GM18868 (cell line): ENCODE measurements at regions not wholly inside any gene's neighbourhood (a gene's known extent, or its start where the extent isn't known, plus 50 kb on each side); places are given as distances from the start of the nearest gene placed in this dataset.

ENCODE experiments used
- ATAC-seq: cut with Tn5 transposase; IDR thresholded peaks from one replicate; pipeline ENCODE4 v1.9.1; 2021; ENCODE audit warnings: mild to moderate bottlenecking, moderate library complexity; ENCODE audit not compliant: unreplicated experiment

GRCh38 chr2:59560769-59561168 is 992.7 kb downstream of the BCL11A start:
- ATAC-seq = no peak

DNA sequence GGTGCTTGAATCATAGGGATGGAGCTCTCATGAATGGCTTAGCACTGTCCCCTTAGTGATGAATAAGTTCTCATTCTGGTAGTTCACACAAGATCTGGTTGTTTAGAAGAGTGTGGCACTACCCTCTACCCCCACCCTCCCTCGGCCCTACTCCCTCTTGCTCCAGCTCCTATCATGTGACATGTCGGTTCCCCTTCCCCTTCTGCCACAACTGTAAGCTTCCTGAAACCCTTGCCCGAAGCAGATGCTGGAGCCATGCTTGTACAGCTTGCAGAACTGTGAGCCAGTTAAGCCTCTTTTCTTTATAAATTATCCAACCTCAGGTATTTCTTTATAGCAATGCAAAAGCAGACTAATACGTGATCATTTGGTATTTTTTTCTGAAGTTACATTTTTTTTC is 1012.6 kb downstream of the BCL11A start:
- no peak for ATAC-seq

GRCh38 chr2:59538398-59538911 is 1015.0 kb downstream of the BCL11A start:
- no peak for ATAC-seq

DNA sequence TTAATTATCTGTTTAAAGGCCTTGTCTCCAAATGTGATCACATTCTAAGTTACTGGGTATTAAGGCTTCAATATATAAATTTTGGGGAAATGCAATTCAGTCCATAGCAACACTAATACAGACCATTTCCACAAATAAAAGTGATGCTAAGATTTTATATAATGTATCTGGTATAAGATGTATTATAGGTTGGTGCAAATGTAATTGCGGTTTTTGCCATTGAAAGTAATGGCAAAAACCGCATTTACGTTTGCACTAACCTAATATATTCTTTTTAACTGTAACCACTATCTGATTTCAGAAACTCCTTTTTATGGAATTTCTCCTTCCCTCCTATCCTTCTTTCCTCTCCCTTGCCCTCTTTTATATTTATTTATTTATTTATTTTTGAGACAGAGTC is 1020.6 kb downstream of the BCL11A start:
- no peak for ATAC-seq

- no peak for ATAC-seq
These were observed 1023.2 kb downstream of the BCL11A start for GRCh38 chr2:59530258-59530657.

DNA sequence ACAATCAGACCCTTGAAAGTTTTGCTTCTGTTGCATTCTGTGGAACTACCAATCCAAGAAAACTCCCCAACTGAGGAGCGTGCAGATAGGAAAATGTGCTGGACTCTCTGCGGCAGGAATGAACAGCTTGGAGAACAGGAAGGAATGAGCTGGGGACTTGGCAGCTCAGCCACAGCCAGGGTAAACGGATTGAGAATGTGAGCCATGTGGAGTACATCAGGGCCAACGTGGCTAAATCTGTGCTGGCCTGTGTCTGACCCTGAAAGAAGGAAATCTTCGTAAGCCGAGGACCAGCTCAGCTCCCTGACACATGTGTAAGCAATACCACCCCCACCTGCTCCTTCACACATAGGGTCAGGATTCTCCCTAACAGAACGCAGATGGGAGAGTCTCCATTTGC is 1023.7 kb downstream of the BCL11A start:
- ATAC-seq = no peak

- ATAC-seq = no peak
These were observed 1024.9 kb downstream of the BCL11A start for GRCh38 chr2:59528525-59528924.

- ATAC-seq = no peak
These were observed 1050.5 kb downstream of the BCL11A start for GRCh38 chr2:59502981-59503380.

GRCh38 chr2:59490994-59491393 is 1062.5 kb downstream of the BCL11A start:
- ATAC-seq = no peak

- ATAC-seq = no peak
These were observed 1063.3 kb downstream of the BCL11A start for GRCh38 chr2:59490192-59490591.

DNA sequence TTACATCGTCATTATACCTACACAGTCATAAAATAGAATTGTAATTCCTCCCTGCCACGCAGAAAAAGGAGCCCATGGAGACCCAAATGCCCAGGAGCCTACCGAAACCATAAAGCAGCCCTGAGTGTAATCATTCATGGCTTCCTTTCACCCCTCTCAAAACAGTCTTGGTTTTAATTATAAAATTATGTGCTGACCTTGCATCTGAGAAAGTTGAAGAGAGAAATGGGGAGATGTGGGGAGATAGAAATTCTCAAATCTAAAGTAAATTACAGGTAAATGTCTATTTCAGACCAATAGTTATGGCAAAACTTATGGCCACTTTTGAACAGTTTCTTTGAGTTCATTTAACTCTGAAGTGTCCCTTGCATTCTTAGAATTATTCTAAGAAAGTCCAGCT is 1068.8 kb downstream of the BCL11A start:
- ATAC-seq = no peak

GRCh38 chr2:59463426-59463825 is 1090.0 kb downstream of the BCL11A start:
- no peak for ATAC-seq

- ATAC-seq = no peak
These were observed 1090.8 kb downstream of the BCL11A start for GRCh38 chr2:59462422-59463197.

GRCh38 chr2:59461127-59461526 is 1092.3 kb downstream of the BCL11A start:
- ATAC-seq = no peak

- ATAC-seq = no peak
These were observed 1094.7 kb downstream of the BCL11A start for GRCh38 chr2:59458800-59459199.

DNA sequence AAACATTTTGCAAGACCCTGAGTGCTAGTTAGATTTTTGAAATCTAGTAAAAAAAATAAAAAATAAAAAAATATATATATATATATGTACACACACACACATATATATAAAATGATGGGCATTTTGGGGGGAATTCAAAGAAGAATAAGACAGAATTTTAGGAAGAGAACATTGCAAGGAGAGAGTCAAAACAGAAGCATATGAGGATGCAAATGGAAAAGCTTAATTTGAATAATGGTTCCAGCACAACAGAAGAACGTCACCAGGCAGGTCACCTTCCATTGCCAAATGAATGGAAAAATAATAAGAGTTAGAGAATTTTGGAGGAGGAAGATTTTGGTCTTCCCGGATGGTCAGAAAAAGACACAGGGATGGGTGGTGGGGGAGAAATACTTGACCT is 1097.2 kb downstream of the BCL11A start:
- ATAC-seq = no peak

DNA sequence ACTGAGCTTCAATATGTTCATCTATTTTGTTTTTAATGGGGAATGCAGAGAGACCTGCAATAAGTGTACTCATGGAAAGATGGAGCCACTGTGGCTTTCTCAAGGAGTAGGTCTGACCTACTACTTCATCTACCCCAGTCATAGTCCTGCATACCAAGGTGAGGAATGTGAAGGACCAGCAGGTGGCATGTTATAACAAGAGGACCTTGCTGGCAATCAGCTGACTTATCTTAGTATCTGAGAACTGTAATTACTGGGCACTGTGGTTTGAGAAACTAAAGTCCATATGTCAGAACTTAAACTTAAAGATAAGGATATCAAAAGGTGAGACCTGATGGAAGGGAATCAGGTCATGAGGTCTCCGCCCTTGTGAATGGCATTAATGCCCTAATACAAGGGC is 1104.2 kb downstream of the BCL11A start:
- peak; percentile 60 for ATAC-seq

DNA sequence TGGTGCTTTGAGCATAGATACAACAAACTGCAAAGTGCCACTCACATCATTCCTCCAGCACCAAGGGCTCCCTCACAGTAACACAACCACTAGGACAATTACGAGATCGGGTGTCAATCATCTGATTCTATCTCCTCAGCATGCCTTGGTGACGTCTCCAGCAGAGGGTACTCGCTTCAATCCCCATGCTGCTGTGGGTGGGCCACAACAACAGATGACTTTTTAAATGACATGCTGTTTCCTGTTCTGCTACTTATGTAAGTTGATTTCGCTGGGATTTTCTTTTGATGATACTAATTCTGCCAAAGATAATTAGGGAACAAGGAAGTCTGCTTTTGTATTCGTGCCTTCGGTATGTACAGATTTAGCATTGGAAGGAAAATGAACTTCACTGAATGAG is 1113.0 kb downstream of the BCL11A start:
- no peak for ATAC-seq

DNA sequence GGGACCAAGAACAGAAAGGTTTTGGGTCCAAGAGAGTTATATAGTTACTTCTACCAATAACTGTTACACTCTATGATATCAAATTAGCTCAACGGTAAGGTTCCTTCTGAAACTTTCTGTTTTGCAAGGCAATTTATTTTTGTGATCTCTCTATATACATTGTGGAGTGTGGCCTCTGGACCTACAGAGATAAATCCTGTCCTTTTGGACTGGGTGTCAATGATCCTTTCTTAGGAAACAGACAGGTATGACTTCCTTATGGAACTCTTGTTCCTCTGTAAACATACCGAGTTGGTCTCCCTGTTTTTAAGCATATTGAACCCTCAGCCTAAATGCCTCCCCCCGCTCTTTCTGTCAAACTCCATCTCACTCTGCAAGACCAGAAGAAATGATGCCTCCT is 1117.8 kb downstream of the BCL11A start:
- no peak for ATAC-seq

DNA sequence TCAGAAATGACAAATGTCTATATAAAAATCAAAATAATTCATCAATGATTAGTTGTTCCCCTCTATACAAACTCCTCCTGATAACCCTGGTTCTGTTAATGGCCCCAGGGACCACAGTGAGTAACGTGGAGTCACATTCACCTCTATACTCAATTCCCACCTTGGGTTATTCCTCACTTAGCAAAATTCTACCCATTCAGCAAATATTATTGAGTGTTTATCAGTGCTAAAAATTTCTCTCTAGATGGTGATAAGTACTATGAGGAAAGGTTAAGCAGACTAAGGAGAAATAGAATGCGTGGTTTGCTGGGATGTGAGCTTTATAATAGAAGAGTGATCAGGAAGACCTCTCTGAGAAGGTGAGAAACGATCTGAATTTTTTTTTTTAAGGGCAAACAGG is 1124.5 kb downstream of the BCL11A start:
- no peak for ATAC-seq

DNA sequence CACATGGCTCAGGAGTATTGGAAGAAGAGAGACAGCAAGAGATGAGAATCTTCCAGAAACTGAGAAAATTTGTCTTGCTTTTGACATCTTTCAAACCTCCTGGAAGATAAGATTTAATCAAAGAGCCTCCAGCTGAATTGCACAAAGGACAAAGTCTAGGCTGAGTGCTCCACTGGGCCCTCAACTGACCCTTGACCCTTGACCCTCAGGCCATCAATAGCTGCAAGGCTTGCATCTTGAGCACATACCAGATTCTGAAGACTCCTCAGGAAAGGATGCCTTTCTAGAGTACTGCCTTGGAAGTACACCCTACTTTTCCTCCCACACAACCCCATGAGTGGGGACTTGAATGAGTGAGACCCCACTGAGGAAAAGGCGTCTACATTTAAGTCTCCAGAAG is 1125.5 kb downstream of the BCL11A start:
- ATAC-seq = no peak

- no peak for ATAC-seq
These were observed 1128.2 kb downstream of the BCL11A start for GRCh38 chr2:59425247-59425646.
